ENCODE measurements at regions not wholly inside any gene's neighbourhood (a gene's known extent, or its start where the extent isn't known, plus 50 kb on each side); places are given as distances from the start of the nearest gene placed in this dataset.
"Not testable (repeated sequence)": the region's sequence is repeated elsewhere in the genome, so short reads cannot be mapped to it uniquely, and the experiment has no call there.

DNA sequence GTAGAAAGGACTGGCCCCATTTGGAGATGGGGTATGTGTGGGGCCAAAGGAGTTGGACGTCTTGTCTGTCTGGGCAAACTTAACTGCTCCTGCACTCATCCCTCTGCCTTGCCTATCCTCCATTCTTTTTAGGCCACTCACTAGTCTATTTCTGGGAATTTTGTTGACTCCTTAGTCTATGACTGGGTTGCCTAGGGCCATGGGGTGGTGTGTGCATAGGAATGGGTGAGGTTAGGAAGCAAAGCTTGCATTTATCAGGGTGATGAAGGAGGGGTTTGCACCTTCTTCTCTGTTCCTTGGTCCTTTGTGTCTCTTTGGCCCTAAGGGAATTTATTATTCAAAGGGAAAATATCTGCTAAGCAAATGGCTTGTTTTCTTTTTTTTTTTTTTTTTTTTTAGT lies 80.9 kb upstream of the OR9Q1 start:
- intact Hi-C loops (cut with micrococcal nuclease): no loop called here

DNA sequence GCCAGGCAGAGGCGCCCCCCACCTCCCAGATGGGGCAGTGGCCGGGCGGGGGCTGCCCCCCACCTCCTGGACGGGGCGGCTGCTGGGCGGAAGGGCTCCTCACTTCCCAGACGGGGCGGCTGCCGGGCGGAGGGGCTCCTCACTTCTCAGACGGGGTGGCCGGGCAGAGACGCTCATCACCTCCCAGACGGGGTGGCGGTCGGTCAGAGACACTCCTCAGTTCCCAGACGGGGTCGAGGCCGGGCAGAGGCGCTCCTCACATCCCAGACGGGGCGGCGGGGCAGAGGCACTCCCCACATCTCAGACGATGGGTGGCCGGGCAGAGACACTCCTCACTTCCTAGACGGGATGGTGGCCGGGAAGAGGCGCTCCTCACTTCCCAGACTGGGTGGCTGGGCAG lies 79.9 kb upstream of the OR9Q1 start:
- H3K9me3 Mint-ChIP-seq (ENCODE audit: unreplicated experiment); CTCF ChIA-PET; POLR2A ChIA-PET; DNase-seq (ENCODE audit: unreplicated experiment); H3K27ac Mint-ChIP-seq (ENCODE audit: low read depth, unreplicated experiment); H3K4me3 Mint-ChIP-seq (ENCODE audit: unreplicated experiment); H3K27me3 Mint-ChIP-seq (ENCODE audit: insufficient read depth, unreplicated experiment); H3K4me1 Mint-ChIP-seq (ENCODE audit: insufficient read depth, unreplicated experiment); intact Hi-C loops (cut with micrococcal nuclease); BruUV-seq (replicated peaks); H3K36me3 Mint-ChIP-seq (ENCODE audit: insufficient read depth, unreplicated experiment): not testable (repeated sequence)

More for the DNA sequence above, 80.9 kb upstream of the OR9Q1 start:
- POLR2A ChIA-PET: no interaction called here
- Mint-ChIP-seq H3K9me3 (ENCODE audit: unreplicated experiment) (no peaks in the 10 kb centered on the region), H3K27me3 (ENCODE audit: insufficient read depth, unreplicated experiment) (no peaks in the 10 kb centered on the region), H3K36me3 (ENCODE audit: insufficient read depth, unreplicated experiment) (no peaks in the 10 kb centered on the region), H3K4me1 (ENCODE audit: insufficient read depth, unreplicated experiment) (no peaks in the 10 kb centered on the region), H3K27ac (ENCODE audit: low read depth, unreplicated experiment) (no peak overlapping the region), H3K4me3 (ENCODE audit: unreplicated experiment) (no peak overlapping the region)
- BruUV-seq (replicated peaks): no TSS peak
- TF ChIP-seq, protein P1, sequence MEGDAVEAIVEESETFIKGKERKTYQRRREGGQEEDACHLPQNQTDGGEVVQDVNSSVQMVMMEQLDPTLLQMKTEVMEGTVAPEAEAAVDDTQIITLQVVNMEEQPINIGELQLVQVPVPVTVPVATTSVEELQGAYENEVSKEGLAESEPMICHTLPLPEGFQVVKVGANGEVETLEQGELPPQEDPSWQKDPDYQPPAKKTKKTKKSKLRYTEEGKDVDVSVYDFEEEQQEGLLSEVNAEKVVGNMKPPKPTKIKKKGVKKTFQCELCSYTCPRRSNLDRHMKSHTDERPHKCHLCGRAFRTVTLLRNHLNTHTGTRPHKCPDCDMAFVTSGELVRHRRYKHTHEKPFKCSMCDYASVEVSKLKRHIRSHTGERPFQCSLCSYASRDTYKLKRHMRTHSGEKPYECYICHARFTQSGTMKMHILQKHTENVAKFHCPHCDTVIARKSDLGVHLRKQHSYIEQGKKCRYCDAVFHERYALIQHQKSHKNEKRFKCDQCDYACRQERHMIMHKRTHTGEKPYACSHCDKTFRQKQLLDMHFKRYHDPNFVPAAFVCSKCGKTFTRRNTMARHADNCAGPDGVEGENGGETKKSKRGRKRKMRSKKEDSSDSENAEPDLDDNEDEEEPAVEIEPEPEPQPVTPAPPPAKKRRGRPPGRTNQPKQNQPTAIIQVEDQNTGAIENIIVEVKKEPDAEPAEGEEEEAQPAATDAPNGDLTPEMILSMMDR (IDR thresholded peaks at IDR 0.05; ENCODE audit: unreplicated experiment): no peak
- CTCF ChIA-PET: no interaction called here
- DNase-seq (ENCODE audit: unreplicated experiment): no peak

DNA sequence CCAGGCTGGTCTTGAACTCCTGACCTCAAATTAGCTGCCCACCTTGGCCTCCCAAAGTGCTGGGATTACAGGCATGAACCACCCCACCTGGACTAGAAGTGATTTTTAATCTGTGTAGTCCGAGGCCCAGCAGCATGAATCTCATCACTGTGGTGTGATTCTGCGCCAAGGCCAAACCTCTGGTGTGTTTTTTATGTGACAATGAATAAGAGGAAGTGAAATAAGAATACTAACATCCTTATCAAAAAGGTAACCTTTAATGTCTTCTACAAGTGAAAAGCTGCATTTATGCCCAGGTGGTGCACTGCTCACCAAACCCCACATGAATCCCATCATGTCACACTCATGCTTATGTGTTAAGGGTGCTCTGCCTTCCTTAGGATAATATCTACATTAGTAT lies 77.1 kb upstream of the OR9Q1 start:
- CTCF ChIA-PET: interaction anchor here (1.0 kb wide), 1 partner anchor 339 kb away, joined by 4 read pairs; no protein-coding TSS in a partner anchor
- no peak overlapping the region for H3K27ac Mint-ChIP-seq (ENCODE audit: low read depth, unreplicated experiment)
- POLR2A ChIA-PET: no interaction called here
- H3K4me3 Mint-ChIP-seq (ENCODE audit: unreplicated experiment): no peak overlapping the region
- no TSS peak for BruUV-seq (replicated peaks)
- TF ChIP-seq, protein P1 (IDR thresholded peaks at IDR 0.05; ENCODE audit: unreplicated experiment): no peak
- no peaks in the 10 kb centered on the region for H3K4me1 Mint-ChIP-seq (ENCODE audit: insufficient read depth, unreplicated experiment)
- no peaks in the 10 kb centered on the region for H3K36me3 Mint-ChIP-seq (ENCODE audit: insufficient read depth, unreplicated experiment)
- DNase-seq (ENCODE audit: unreplicated experiment): no peak
- H3K27me3 Mint-ChIP-seq (ENCODE audit: insufficient read depth, unreplicated experiment): no peaks in the 10 kb centered on the region
- intact Hi-C loops (cut with micrococcal nuclease): no loop called here
- no peaks in the 10 kb centered on the region for H3K9me3 Mint-ChIP-seq (ENCODE audit: unreplicated experiment)

DNA sequence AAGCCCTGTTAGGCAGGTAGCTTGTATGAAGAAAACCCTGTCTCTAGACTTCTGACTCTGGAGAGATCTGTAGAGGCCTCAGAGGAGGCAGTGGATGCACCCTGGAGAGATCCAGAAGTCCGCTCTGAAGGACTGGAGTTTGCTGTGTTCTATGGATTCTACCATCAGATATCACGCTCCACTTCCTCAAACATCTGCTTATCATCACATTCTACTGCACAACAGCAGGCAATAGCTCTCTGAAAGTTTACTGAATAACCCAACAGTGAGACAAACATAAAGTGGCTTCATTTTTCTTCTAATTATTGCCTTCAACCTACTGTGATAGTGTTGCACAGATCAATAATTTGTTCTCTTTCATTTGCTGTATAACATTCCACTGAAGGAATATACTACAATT lies 59.0 kb upstream of the OR9Q1 start:
- no peaks in the 10 kb centered on the region for H3K36me3 Mint-ChIP-seq (ENCODE audit: insufficient read depth, unreplicated experiment)
- TF ChIP-seq, protein P1 (IDR thresholded peaks at IDR 0.05; ENCODE audit: unreplicated experiment): no peak
- no peaks in the 10 kb centered on the region for H3K27me3 Mint-ChIP-seq (ENCODE audit: insufficient read depth, unreplicated experiment)
- DNase-seq (ENCODE audit: unreplicated experiment): no peak
- H3K9me3 Mint-ChIP-seq (ENCODE audit: unreplicated experiment): peaks cover 6% of the 10 kb centered on the region
- no peaks in the 10 kb centered on the region for H3K4me1 Mint-ChIP-seq (ENCODE audit: insufficient read depth, unreplicated experiment)
- no TSS peak for BruUV-seq (replicated peaks)
- POLR2A ChIA-PET: no interaction called here
- CTCF ChIA-PET: no interaction called here
- H3K4me3 Mint-ChIP-seq (ENCODE audit: unreplicated experiment): no peak overlapping the region
- intact Hi-C loops (cut with micrococcal nuclease): no loop called here
- H3K27ac Mint-ChIP-seq (ENCODE audit: low read depth, unreplicated experiment): no peak overlapping the region
